GM12891 (cell line): ENCODE measurements at regions not wholly inside any gene's neighbourhood (a gene's known extent, or its start where the extent isn't known, plus 50 kb on each side); places are given as distances from the start of the nearest gene placed in this dataset.
"Not testable (repeated sequence)": the region's sequence is repeated elsewhere in the genome, so short reads cannot be mapped to it uniquely, and the experiment has no call there.

Experiments
- DNase-seq: peaks from one replicate; pipeline ENCODE4 v3.0.0; 2011; ENCODE audit warnings: low spot score; ENCODE audit not compliant: insufficient read length
- FAIRE-seq: peaks from 2 replicates; lab custom pipeline; 2011; peaks lifted over from hg19 to GRCh38; lab: Jason Lieb, UNC
- PAX5 ChIP-seq: IDR thresholded peaks from 2 replicates; pipeline ENCODE4 v1.6.1; 2011; ENCODE audit warnings: low read length, moderate library complexity, mild to moderate bottlenecking; ENCODE audit not compliant: insufficient read depth, severe bottlenecking
- POLR2A ChIP-seq: IDR thresholded peaks from 2 replicates; pipeline ENCODE4 v1.6.1; 2011; ENCODE audit warnings: low read depth, low read length, control low read depth
- POLR2AphosphoS5 ChIP-seq: IDR thresholded peaks from 2 replicates; pipeline ENCODE4 v1.6.1; 2011; ENCODE audit warnings: low read depth, low read length, control low read depth
- POU2F2 ChIP-seq: IDR thresholded peaks from 2 replicates; pipeline ENCODE4 v1.6.1; 2011; ENCODE audit warnings: low read depth, mild to moderate bottlenecking, control low read depth, low read length, moderate library complexity
- SPI1 ChIP-seq: IDR thresholded peaks from 2 replicates; pipeline ENCODE4 v1.6.1; 2011; ENCODE audit warnings: low read depth, low read length, control low read depth
- TAF1 ChIP-seq: IDR thresholded peaks from 2 replicates; pipeline ENCODE4 v1.6.1; 2011; ENCODE audit warnings: low read depth, low read length, control low read depth

- DNase-seq: no peak
- TF ChIP-seq POLR2AphosphoS5 (no peak), TAF1 (no peak), PAX5 (no peak), SPI1 (no peak), POU2F2 (no peak), POLR2A (no peak)
- no peak for FAIRE-seq
These were observed 1292.6 kb downstream of the BRINP3 start for GRCh38 chr1:189185097-189185496.

GRCh38 chr1:189192741-189193520 lies 1284.7 kb downstream of the BRINP3 start:
- TF ChIP-seq POLR2AphosphoS5 (no peak), POU2F2 (no peak), TAF1 (no peak), SPI1 (no peak), POLR2A (no peak), PAX5 (no peak)
- DNase-seq (no peak), FAIRE-seq (no peak)

DNA sequence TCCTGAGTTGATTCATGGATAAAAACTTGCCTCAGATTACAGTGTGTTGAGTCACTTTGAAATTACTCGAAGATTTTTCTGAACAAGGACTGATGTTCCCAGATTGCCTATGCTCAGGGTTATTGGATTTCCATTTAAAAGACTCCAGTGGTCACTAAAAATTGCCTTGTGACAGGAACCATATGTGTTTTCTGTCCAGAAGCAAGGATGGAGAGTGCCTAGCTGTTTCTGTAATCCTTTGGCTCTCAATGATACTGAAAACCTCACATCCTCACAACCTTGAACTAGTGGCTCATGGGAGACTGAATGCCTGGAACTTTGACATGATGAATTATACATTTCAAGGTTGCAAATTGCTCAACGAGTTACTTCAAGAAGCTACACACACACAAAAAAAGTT lies 1271.8 kb downstream of the BRINP3 start:
- no peak for DNase-seq
- TF ChIP-seq PAX5: no peak
- TF ChIP-seq POLR2AphosphoS5: no peak
- TF ChIP-seq POLR2A: no peak
- TF ChIP-seq TAF1: no peak
- FAIRE-seq: no peak

GRCh38 chr1:189206617-189207016 lies 1271.0 kb downstream of the BRINP3 start:
- no peak for TF ChIP-seq POLR2A
- TF ChIP-seq TAF1: no peak
- TF ChIP-seq POLR2AphosphoS5: no peak
- no peak for TF ChIP-seq SPI1
- no peak for TF ChIP-seq POU2F2
- no peak for TF ChIP-seq PAX5
- FAIRE-seq (no peak), DNase-seq (no peak)

GRCh38 chr1:189211742-189212141 lies 1265.9 kb downstream of the BRINP3 start:
- no peak for TF ChIP-seq SPI1
- no peak for TF ChIP-seq POLR2AphosphoS5
- no peak for TF ChIP-seq POLR2A
- no peak for TF ChIP-seq TAF1
- DNase-seq (no peak), FAIRE-seq (no peak)

DNA sequence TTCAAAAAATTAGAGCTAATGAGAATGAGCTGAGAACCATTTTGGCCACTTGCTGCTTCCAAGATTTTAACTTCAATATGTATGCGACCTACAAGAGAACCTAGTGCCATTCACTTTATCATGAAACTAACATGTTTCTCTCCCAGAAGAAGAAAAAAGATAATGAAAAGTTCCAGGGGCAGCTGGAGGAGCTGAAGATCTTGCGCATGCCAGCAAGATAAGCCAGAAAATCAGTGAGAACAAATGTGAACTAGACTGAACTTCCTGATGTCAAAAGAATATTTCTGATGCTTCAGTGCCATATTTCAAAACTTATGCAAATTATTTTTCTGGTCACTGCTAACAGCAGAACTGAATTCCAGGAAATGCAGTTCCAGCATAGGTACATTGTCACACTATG lies 1265.1 kb downstream of the BRINP3 start:
- no peak for FAIRE-seq
- no peak for TF ChIP-seq PAX5
- no peak for TF ChIP-seq POLR2AphosphoS5
- TF ChIP-seq POLR2A: no peak
- no peak for TF ChIP-seq POU2F2
- no peak for TF ChIP-seq SPI1
- TF ChIP-seq TAF1: no peak

GRCh38 chr1:189216886-189217285 lies 1260.8 kb downstream of the BRINP3 start:
- FAIRE-seq (no peak), DNase-seq (no peak)
- TF ChIP-seq TAF1 (no peak), POLR2A (no peak), POU2F2 (no peak), PAX5 (no peak), POLR2AphosphoS5 (no peak), SPI1 (no peak)

More for the DNA sequence above, 1265.1 kb downstream of the BRINP3 start:
- no peak for DNase-seq

- FAIRE-seq (no peak), DNase-seq (no peak)
- no peak for TF ChIP-seq SPI1
- TF ChIP-seq POLR2AphosphoS5: no peak
- TF ChIP-seq POLR2A: no peak
- no peak for TF ChIP-seq PAX5
- no peak for TF ChIP-seq TAF1
- no peak for TF ChIP-seq POU2F2
These were observed 1260.0 kb downstream of the BRINP3 start for GRCh38 chr1:189217646-189218045.

DNA sequence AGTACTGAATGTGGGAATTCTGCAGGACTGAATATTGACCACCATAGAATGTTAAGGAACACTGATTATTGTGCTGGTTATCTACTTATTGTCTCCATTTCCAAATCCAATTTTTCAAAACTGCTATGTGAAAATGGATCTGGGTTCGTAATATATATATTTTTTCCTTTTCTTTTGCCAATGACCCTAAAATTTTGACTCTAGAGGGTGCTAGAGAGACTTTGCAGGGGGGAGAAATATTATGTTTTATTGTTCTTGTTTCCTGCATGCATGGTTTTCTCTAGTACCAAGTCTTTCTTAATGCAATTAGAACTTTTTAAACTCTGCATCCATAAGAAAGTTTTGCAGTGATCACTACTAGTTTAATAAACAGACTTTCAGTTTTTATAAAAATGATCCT lies 1256.9 kb downstream of the BRINP3 start:
- FAIRE-seq: no peak
- TF ChIP-seq POU2F2 (no peak), TAF1 (no peak), PAX5 (no peak), SPI1 (no peak), POLR2AphosphoS5 (no peak), POLR2A (no peak)
- no peak for DNase-seq

- FAIRE-seq, DNase-seq: not testable (repeated sequence)
These were observed 1251.9 kb downstream of the BRINP3 start for GRCh38 chr1:189225794-189226145.

- DNase-seq: no peak
- no peak for TF ChIP-seq POU2F2
- FAIRE-seq: no peak
These were observed 1250.9 kb downstream of the BRINP3 start for GRCh38 chr1:189226779-189227178.
